ENCODE measurements at regions not wholly inside any gene's neighbourhood (a gene's known extent, or its start where the extent isn't known, plus 50 kb on each side); places are given as distances from the start of the nearest gene placed in this dataset.

GRCh38 chr9:30235068-30235467, 2149.4 kb upstream of the ACO1 start:
- no peak for TF ChIP-seq CTCF (IDR thresholded peaks at IDR 0.05)
- no peak for TF ChIP-seq POLR2A (IDR thresholded peaks at IDR 0.05)
